ENCODE measurements at regions not wholly inside any gene's neighbourhood (a gene's known extent, or its start where the extent isn't known, plus 50 kb on each side); places are given as distances from the start of the nearest gene placed in this dataset.

DNA sequence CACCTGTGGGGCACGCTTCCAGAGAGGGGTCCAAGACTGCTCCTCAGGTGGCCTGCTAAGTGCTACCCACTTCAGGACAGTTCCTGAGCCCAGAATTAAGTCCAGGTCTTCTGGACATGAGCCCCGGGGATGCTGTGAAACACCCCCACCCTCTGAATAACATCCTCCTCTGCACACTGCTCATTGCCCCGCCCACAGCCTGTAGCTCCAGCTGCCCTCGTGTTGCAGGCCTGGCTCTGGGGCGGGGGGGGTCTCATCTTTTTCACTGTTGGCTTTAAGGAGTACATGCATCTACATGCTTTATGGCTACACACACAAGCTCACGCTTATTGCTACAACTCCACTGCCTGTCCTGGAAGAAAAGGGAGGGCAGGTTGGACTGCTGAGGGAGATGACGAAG, 92.8 kb downstream of the PTGR3 start:
- CTCF ChIA-PET, result no interaction called here
- no peaks in the 10 kb centered on the region for H4K20me1 ChIP-seq (ENCODE audit: insufficient read depth, low read length)
- H2BK120ac ChIP-seq (ENCODE audit: low read depth, low read length), result no peak overlapping the region
- peak overlapping the region; percentile 23; the same call in 1 of the 2 replicates for H2AK5ac ChIP-seq (ENCODE audit: low read depth, low read length)
- dilution Hi-C loops (cut with HindIII; ENCODE audit: low sequenced_read_pairs, unreplicated experiment), result no loop called here
- no peak for TF ChIP-seq RAD21 (IDR thresholded peaks at IDR 0.05; ENCODE audit: low read length)
- no peak overlapping the region for H4K5ac ChIP-seq (ENCODE audit: low read depth, low read length)
- H3K9me3 ChIP-seq (ENCODE audit: control insufficient read depth, insufficient read depth, low read length), result no peaks in the 10 kb centered on the region
- peak overlapping the region; percentile 51 for H2AFZ ChIP-seq (replicated peaks; ENCODE audit: low read length, poor library complexity)
- in situ Hi-C loops (cut with MboI; ENCODE audit: low sequenced_read_pairs), result no loop called here
- H3K23ac ChIP-seq (ENCODE audit: low read depth, low read length), result no peak overlapping the region
- H4K8ac ChIP-seq (ENCODE audit: low read depth in 2 of 2, low read length in 2 of 2), result no peak overlapping the region
- no peak overlapping the region for H2BK20ac ChIP-seq (ENCODE audit: low read depth, low read length)
- H3K9me1 ChIP-seq (ENCODE audit: insufficient read depth, low read length), result no peaks in the 10 kb centered on the region
- POLR2A ChIA-PET (ENCODE audit: unreplicated experiment), result interaction anchor here (0.6 kb wide), 1 partner anchor 92 kb away, joined by 3 read pairs; no protein-coding TSS in a partner anchor
- DNase-seq (no peak), ATAC-seq (ENCODE audit: low read depth) (no peak)
- H3K18ac ChIP-seq (ENCODE audit: low read depth, low read length), result no peak overlapping the region
- no peak overlapping the region for H3K4me3 ChIP-seq (ENCODE audit: insufficient read depth, low read depth, low read length)
- H2BK15ac ChIP-seq (ENCODE audit: low read depth, low read length), result no peak overlapping the region
- H3K27ac ChIP-seq (ENCODE audit: insufficient read depth, low read length), result no peak overlapping the region
- H3K4me2 ChIP-seq (ENCODE audit: low read depth, low read length), result no peak overlapping the region
- H3K14ac ChIP-seq (replicated peaks; ENCODE audit: low read depth, low read length), result no peak overlapping the region
- H3K4me1 ChIP-seq (ENCODE audit: control insufficient read depth, insufficient read depth, low read length), result no peaks in the 10 kb centered on the region
- no TSS peak for BruUV-seq (replicated peaks)
- H2BK5ac ChIP-seq (ENCODE audit: low read depth, low read length, poor library complexity, severe bottlenecking), result no peak overlapping the region
- H3K36me3 ChIP-seq (ENCODE audit: control insufficient read depth, insufficient read depth, low read length), result no peaks in the 10 kb centered on the region
- no peaks in the 10 kb centered on the region for H3K79me1 ChIP-seq (ENCODE audit: low read depth in 1 of 2, low read length in 2 of 2)
- H4K91ac ChIP-seq (ENCODE audit: insufficient read depth, low read depth, low read length), result no peak overlapping the region
- H3K4ac ChIP-seq (ENCODE audit: low read depth, low read length), result no peak overlapping the region
- H3K9ac ChIP-seq (ENCODE audit: low read depth, low read length), result no peak overlapping the region
- H2AK9ac ChIP-seq (replicated peaks; ENCODE audit: low read depth, low read length, poor library complexity), result no peak overlapping the region
- intact Hi-C loops (cut with micrococcal nuclease), result no loop called here
- peaks cover 16% of the 10 kb centered on the region for H3K27me3 ChIP-seq (ENCODE audit: control insufficient read depth, insufficient read depth, low read length)
- 100% methylated on average over 1 of the region's 7 CpGs; no CpG with 5 or more reads in 1 of the 2 experiments for WGBS, 2 experiments (ENCODE audit: extremely low coverage in 2 of 2, insufficient read length in 1 of 2)
- no peak overlapping the region for H3K56ac ChIP-seq (ENCODE audit: extremely low read depth, insufficient read depth, low read length)

Measured in IMR-90 (cell line).